A549 (cell line): ENCODE measurements at regions not wholly inside any gene's neighbourhood (a gene's known extent, or its start where the extent isn't known, plus 50 kb on each side); places are given as distances from the start of the nearest gene placed in this dataset.

Experiments used
- CBX2 ChIP-seq: fragments of 200-600 bp; sonication (generic); IDR thresholded peaks from 2 replicates; pipeline ENCODE4 v1.6.1; 2016; ENCODE audit warnings: low read depth, mild to moderate bottlenecking, borderline replicate concordance
- CEBPB ChIP-seq, 2 experiments: fragments of >200 bp in 1 of 2; sonication (Bioruptor Twin) in 1 of 2; formaldehyde crosslinking in 1 of 2; IDR thresholded peaks; 2 replicates each; pipeline ENCODE4 v1.6.1; 2012 to 2016
- EP300 ChIP-seq, 2 experiments: fragments of >200 bp; sonication (Bioruptor Twin); formaldehyde crosslinking; IDR thresholded peaks; 2 replicates in 1 of 2; 3 replicates in 1 of 2; pipeline ENCODE4 v1.6.1; 2016 to 2017
- HOXA7 ChIP-seq: fragments of 250-450 bp; sonication (Bioruptor Pico); IDR thresholded peaks from 2 replicates; pipeline ENCODE4 v1.5.0; 2020; ENCODE audit warnings: mild to moderate bottlenecking, moderate library complexity
- HOXB13 ChIP-seq: fragments of 250-450 bp; sonication (Bioruptor Pico); IDR thresholded peaks from 2 replicates; pipeline ENCODE4 v1.5.0; 2020; ENCODE audit warnings: low read depth, mild to moderate bottlenecking, moderate library complexity
- MAX ChIP-seq: IDR thresholded peaks from 2 replicates; pipeline ENCODE4 v1.6.1; 2012
- NPAS2 ChIP-seq: fragments of 250-450 bp; sonication (Bioruptor Pico); IDR thresholded peaks from 2 replicates; pipeline ENCODE4 v1.8.0; 2022; ENCODE audit warnings: mild to moderate bottlenecking, moderate library complexity, borderline replicate concordance
- POLR2A ChIP-seq: IDR thresholded peaks from 2 replicates; pipeline ENCODE4 v1.6.1; 2012; ENCODE audit warnings: mild to moderate bottlenecking, low read length
- RAD21 ChIP-seq, 2 experiments: fragments of >200 bp in 1 of 2; sonication (Bioruptor Twin) in 1 of 2; formaldehyde crosslinking in 1 of 2; IDR thresholded peaks in 1 of 2; conservative IDR thresholded peaks in 1 of 2; 2 replicates in 1 of 2; 3 replicates in 1 of 2; pipeline ENCODE4 v1.6.1; 2012 to 2018; ENCODE audit warnings: inconsistent platforms in 1 of 2
- SMC3 ChIP-seq: fragments of >200 bp; sonication (Bioruptor Twin); formaldehyde crosslinking; IDR thresholded peaks from 3 replicates; pipeline ENCODE4 v1.6.1; 2018; ENCODE audit warnings: inconsistent platforms
- SREBF2 ChIP-seq: fragments of 450-650 bp; IDR thresholded peaks from 2 replicates; pipeline ENCODE4 v1.6.1; 2014; ENCODE audit warnings: mild to moderate bottlenecking, moderate library complexity
- TF ChIP-seq, protein P1 (sequence below): fragments of >200 bp; sonication (Bioruptor Twin); formaldehyde crosslinking; IDR thresholded peaks from 3 replicates; pipeline ENCODE4 v1.5.1; 2016
- TF ChIP-seq, protein P2 (sequence below): fragments of 250-450 bp; sonication (Bioruptor Pico); IDR thresholded peaks from 2 replicates; pipeline ENCODE4 v1.5.0; 2021; ENCODE audit warnings: mild to moderate bottlenecking, moderate library complexity, borderline replicate concordance
- TF ChIP-seq, protein P3 (sequence below): fragments of 450-650 bp; IDR thresholded peaks from 2 replicates; pipeline ENCODE4 v1.6.1; 2014; ENCODE audit warnings: antibody characterized with exemption

DNA sequence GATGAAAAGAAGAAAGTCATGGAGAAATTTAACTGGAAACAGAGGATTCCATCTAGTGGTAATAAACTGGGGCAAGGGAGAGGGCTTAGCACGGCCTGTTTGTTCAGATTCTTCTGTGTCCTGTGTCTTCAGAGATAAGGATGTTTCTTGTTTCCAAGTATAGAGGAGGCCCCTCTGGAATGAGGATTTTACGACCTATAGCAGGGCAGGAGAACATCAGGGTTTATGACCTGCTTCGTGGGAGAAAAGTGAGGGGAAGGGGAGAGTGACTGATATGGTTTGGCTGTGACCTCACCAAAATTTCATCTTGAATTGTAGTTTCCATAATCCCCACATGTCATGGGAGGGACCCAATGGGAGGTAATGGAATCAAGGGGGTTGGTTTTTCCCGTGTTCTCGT is 93.0 kb upstream of the LDB2 start:
- TF ChIP-seq HOXB13 (CRISPR knock-in tag): no peak
- no peak for TF ChIP-seq SMC3
- TF ChIP-seq CBX2: no peak
- no peak for TF ChIP-seq POLR2A
- TF ChIP-seq, protein P1, sequence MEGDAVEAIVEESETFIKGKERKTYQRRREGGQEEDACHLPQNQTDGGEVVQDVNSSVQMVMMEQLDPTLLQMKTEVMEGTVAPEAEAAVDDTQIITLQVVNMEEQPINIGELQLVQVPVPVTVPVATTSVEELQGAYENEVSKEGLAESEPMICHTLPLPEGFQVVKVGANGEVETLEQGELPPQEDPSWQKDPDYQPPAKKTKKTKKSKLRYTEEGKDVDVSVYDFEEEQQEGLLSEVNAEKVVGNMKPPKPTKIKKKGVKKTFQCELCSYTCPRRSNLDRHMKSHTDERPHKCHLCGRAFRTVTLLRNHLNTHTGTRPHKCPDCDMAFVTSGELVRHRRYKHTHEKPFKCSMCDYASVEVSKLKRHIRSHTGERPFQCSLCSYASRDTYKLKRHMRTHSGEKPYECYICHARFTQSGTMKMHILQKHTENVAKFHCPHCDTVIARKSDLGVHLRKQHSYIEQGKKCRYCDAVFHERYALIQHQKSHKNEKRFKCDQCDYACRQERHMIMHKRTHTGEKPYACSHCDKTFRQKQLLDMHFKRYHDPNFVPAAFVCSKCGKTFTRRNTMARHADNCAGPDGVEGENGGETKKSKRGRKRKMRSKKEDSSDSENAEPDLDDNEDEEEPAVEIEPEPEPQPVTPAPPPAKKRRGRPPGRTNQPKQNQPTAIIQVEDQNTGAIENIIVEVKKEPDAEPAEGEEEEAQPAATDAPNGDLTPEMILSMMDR: no peak
- TF ChIP-seq, protein P2, sequence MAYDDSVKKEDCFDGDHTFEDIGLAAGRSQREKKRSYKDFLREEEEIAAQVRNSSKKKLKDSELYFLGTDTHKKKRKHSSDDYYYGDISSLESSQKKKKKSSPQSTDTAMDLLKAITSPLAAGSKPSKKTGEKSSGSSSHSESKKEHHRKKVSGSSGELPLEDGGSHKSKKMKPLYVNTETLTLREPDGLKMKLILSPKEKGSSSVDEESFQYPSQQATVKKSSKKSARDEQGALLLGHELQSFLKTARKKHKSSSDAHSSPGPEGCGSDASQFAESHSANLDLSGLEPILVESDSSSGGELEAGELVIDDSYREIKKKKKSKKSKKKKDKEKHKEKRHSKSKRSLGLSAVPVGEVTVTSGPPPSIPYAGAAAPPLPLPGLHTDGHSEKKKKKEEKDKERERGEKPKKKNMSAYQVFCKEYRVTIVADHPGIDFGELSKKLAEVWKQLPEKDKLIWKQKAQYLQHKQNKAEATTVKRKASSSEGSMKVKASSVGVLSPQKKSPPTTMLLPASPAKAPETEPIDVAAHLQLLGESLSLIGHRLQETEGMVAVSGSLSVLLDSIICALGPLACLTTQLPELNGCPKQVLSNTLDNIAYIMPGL (CRISPR knock-in tag): no peak
- no peak for TF ChIP-seq SREBF2
- no peak for TF ChIP-seq RAD21 (conservative IDR thresholded peaks at IDR 0.05 in 1 of 2, IDR thresholded peaks at IDR 0.05 in 1 of 2)
- no peak for TF ChIP-seq CEBPB (IDR thresholded peaks at IDR 0.05)
- TF ChIP-seq NPAS2 (CRISPR knock-in tag): no peak
- no peak for TF ChIP-seq MAX
- no peak for TF ChIP-seq EP300 (IDR thresholded peaks at IDR 0.05)
- TF ChIP-seq, protein P3, sequence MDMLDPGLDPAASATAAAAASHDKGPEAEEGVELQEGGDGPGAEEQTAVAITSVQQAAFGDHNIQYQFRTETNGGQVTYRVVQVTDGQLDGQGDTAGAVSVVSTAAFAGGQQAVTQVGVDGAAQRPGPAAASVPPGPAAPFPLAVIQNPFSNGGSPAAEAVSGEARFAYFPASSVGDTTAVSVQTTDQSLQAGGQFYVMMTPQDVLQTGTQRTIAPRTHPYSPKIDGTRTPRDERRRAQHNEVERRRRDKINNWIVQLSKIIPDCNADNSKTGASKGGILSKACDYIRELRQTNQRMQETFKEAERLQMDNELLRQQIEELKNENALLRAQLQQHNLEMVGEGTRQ: no peak
- TF ChIP-seq HOXA7: no peak
